Skeletal muscle tissue (tissue), 3 donors: ENCODE measurements at regions not wholly inside any gene's neighbourhood (a gene's known extent, or its start where the extent isn't known, plus 50 kb on each side); places are given as distances from the start of the nearest gene placed in this dataset.

Source experiments
- H3K27ac ChIP-seq: one replicate; pipeline ENCODE4 v1.7.0; 2013; ENCODE audit warnings: mild to moderate bottlenecking, low read depth, low read length, inconsistent platforms
- H3K27me3 ChIP-seq, 3 donors: one replicate each; pipeline ENCODE4 v1.7.0; 2013; ENCODE audit warnings: low read length in 3 of 3; ENCODE audit not compliant: control insufficient read depth in 3 of 3, insufficient read depth in 3 of 3
- H3K36me3 ChIP-seq, 3 donors: one replicate each; pipeline ENCODE4 v1.7.0; 2013; ENCODE audit warnings: low read length in 3 of 3; ENCODE audit not compliant: control insufficient read depth in 3 of 3, insufficient read depth in 3 of 3
- H3K4me1 ChIP-seq, 3 donors: one replicate each; pipeline ENCODE4 v1.7.0; 2013; ENCODE audit warnings: low read length in 3 of 3, mild to moderate bottlenecking in 3 of 3; ENCODE audit not compliant: control insufficient read depth in 3 of 3, insufficient read depth in 3 of 3
- H3K4me3 ChIP-seq, 3 donors: one replicate each; pipeline ENCODE4 v1.7.0; 2013; ENCODE audit warnings: low read length in 3 of 3
- H3K9ac ChIP-seq, 3 donors: one replicate each; pipeline ENCODE4 v1.7.0; 2013; ENCODE audit warnings: low read length in 3 of 3, mild to moderate bottlenecking in 3 of 3, moderate library complexity in 2 of 3, low read depth in 1 of 3
- H3K9me3 ChIP-seq, 3 donors: one replicate each; pipeline ENCODE4 v1.7.0; 2013; ENCODE audit warnings: low read length in 3 of 3; ENCODE audit not compliant: control insufficient read depth in 3 of 3
- donor health status: Osteomylitis.

GRCh38 chr6:28598757-28599686 lies 73.3 kb downstream of the GPX5 start:
- no peaks in the 10 kb centered on the region for H3K36me3 ChIP-seq
- no peak overlapping the region for H3K9ac ChIP-seq
- peaks cover 0 to 3% (median 0%) of the 10 kb centered on the region in 3 donors for H3K9me3 ChIP-seq
- H3K27ac ChIP-seq, result no peak overlapping the region
- H3K4me1 ChIP-seq, result no peaks in the 10 kb centered on the region
- H3K27me3 ChIP-seq, result peaks cover 0 to 3% (median 0%) of the 10 kb centered on the region in 3 donors
- no peak overlapping the region for H3K4me3 ChIP-seq

GRCh38 chr6:28600245-28600644 lies 74.6 kb downstream of the GPX5 start:
- Histone ChIP-seq H3K9ac (no peak overlapping the region), H3K9me3 (peaks cover 0 to 3% (median 0%) of the 10 kb centered on the region in 3 donors), H3K27ac (no peak overlapping the region), H3K27me3 (peaks cover 0 to 3% (median 0%) of the 10 kb centered on the region in 3 donors), H3K36me3 (no peaks in the 10 kb centered on the region), H3K4me1 (no peaks in the 10 kb centered on the region), H3K4me3 (no peak overlapping the region)

GRCh38 chr6:28603891-28604290 lies 78.2 kb downstream of the GPX5 start:
- H3K27ac ChIP-seq, result no peak overlapping the region
- no peak overlapping the region for H3K4me3 ChIP-seq
- H3K9ac ChIP-seq, result no peak overlapping the region
- H3K4me1 ChIP-seq, result no peaks in the 10 kb centered on the region
- peaks cover 0 to 3% (median 0%) of the 10 kb centered on the region in 3 donors for H3K9me3 ChIP-seq
- H3K27me3 ChIP-seq, result peaks cover 7 to 20% (median 10%) of the 10 kb centered on the region in 3 donors
- H3K36me3 ChIP-seq, result no peaks in the 10 kb centered on the region

- no peak overlapping the region for H3K9ac ChIP-seq
- peaks cover 0 to 3% (median 0%) of the 10 kb centered on the region in 3 donors for H3K9me3 ChIP-seq
- H3K27me3 ChIP-seq, result peaks cover 7 to 20% (median 10%) of the 10 kb centered on the region in 3 donors
- H3K4me1 ChIP-seq, result no peaks in the 10 kb centered on the region
- no peaks in the 10 kb centered on the region for H3K36me3 ChIP-seq
- no peak overlapping the region for H3K27ac ChIP-seq
- no peak overlapping the region for H3K4me3 ChIP-seq
Measured at GRCh38 chr6:28606424-28607391, 81.0 kb downstream of the GPX5 start.

GRCh38 chr6:28607990-28608389 lies 82.3 kb downstream of the GPX5 start:
- H3K4me1 ChIP-seq, result no peaks in the 10 kb centered on the region
- no peak overlapping the region for H3K27ac ChIP-seq
- peaks cover 7 to 20% (median 10%) of the 10 kb centered on the region in 3 donors for H3K27me3 ChIP-seq
- H3K9me3 ChIP-seq, result peaks cover 0 to 3% (median 0%) of the 10 kb centered on the region in 3 donors
- no peak overlapping the region for H3K9ac ChIP-seq
- H3K4me3 ChIP-seq, result no peak overlapping the region
- no peaks in the 10 kb centered on the region for H3K36me3 ChIP-seq

GRCh38 chr6:28609672-28610071 lies 84.0 kb downstream of the GPX5 start:
- Histone ChIP-seq H3K27ac (no peak overlapping the region), H3K4me3 (no peak overlapping the region), H3K9ac (no peak overlapping the region), H3K4me1 (no peaks in the 10 kb centered on the region), H3K27me3 (peaks cover 7 to 20% (median 10%) of the 10 kb centered on the region in 3 donors), H3K36me3 (no peaks in the 10 kb centered on the region), H3K9me3 (peaks cover 0 to 3% (median 0%) of the 10 kb centered on the region in 3 donors)

- Histone ChIP-seq H3K27me3 (peaks cover 3 to 13% (median 4%) of the 10 kb centered on the region in 3 donors), H3K4me1 (no peaks in the 10 kb centered on the region), H3K9me3 (peaks cover 0 to 3% (median 3%) of the 10 kb centered on the region in 3 donors), H3K9ac (no peak overlapping the region), H3K36me3 (no peaks in the 10 kb centered on the region), H3K4me3 (no peak overlapping the region), H3K27ac (no peak overlapping the region)
Measured at GRCh38 chr6:28615616-28615954, 89.9 kb downstream of the GPX5 start.

- no peak overlapping the region for H3K9ac ChIP-seq
- H3K4me3 ChIP-seq, result no peak overlapping the region
- H3K27me3 ChIP-seq, result peaks cover 3 to 13% (median 4%) of the 10 kb centered on the region in 3 donors
Measured at GRCh38 chr6:28615955-28616747, 90.5 kb downstream of the GPX5 start.

GRCh38 chr6:28618898-28619555 lies 93.3 kb downstream of the GPX5 start:
- Histone ChIP-seq H3K9me3 (peaks cover 0 to 3% (median 0%) of the 10 kb centered on the region in 3 donors), H3K27ac (no peak overlapping the region), H3K4me3 (no peak overlapping the region), H3K9ac (no peak overlapping the region), H3K4me1 (no peaks in the 10 kb centered on the region), H3K36me3 (no peaks in the 10 kb centered on the region), H3K27me3 (peaks cover 3 to 13% (median 4%) of the 10 kb centered on the region in 3 donors)

More at GRCh38 chr6:28615955-28616747, 90.5 kb downstream of the GPX5 start:
- H3K27ac ChIP-seq, result no peak overlapping the region
- no peaks in the 10 kb centered on the region for H3K4me1 ChIP-seq
- H3K9me3 ChIP-seq, result peaks cover 0 to 3% (median 2%) of the 10 kb centered on the region in 3 donors
- H3K36me3 ChIP-seq, result no peaks in the 10 kb centered on the region
